Activated CD8-positive, alpha-beta memory T cell treated with anti-CD3 and anti-CD28 coated beads for 24 hours (primary cell): ENCODE measurements at regions not wholly inside any gene's neighbourhood (a gene's known extent, or its start where the extent isn't known, plus 50 kb on each side); places are given as distances from the start of the nearest gene placed in this dataset.

ENCODE experiments used
- DNase-seq: peaks from one replicate; pipeline ENCODE4 v3.0.0-alpha.2; 2020

- no peak for DNase-seq
Observed at GRCh38 chr10:8233049-8233448, 178.6 kb downstream of the GATA3 start.

- DNase-seq = no peak
Observed at GRCh38 chr10:8233832-8234259, 179.4 kb downstream of the GATA3 start.

- DNase-seq = no peak
Observed at GRCh38 chr10:8235253-8236027, 181.0 kb downstream of the GATA3 start.

GRCh38 chr10:8238986-8239385, 184.5 kb downstream of the GATA3 start:
- no peak for DNase-seq

- DNase-seq = no peak
Observed at GRCh38 chr10:8240861-8241260, 186.4 kb downstream of the GATA3 start.

- no peak for DNase-seq
Observed at GRCh38 chr10:8242295-8242872, 187.9 kb downstream of the GATA3 start.

DNA sequence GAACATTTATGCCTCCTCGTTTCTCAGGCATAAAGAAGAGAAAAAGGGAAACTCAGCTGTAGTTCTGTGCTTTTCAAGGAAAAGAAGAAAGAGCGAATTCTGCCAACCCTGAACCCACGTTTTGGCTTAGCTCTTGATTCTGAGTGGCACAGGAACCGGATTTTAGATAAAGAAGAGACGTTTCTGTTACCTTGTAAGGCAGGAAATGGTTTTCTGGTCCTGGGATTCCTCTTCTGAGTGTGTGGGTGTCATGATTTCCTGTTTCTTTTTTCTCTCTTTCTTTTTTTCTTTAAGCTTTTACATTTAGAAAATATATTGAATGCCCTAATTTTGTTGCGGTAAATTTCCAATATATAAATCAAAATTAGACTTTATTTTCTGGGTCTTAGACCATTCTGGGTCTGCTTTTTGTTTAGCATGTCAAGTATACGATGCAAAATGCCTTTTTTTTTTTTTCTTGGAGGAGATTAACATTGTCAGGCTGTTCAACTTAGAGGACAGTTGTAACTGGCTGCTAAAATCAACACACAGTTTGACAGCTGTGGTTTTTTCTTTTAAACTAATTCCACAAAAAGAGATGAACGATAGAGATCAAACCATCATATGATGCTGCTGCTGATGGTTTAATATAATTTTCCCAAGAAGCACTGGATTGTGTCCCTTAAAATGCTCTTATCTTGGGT, 190.8 kb downstream of the GATA3 start:
- no peak for DNase-seq

DNA sequence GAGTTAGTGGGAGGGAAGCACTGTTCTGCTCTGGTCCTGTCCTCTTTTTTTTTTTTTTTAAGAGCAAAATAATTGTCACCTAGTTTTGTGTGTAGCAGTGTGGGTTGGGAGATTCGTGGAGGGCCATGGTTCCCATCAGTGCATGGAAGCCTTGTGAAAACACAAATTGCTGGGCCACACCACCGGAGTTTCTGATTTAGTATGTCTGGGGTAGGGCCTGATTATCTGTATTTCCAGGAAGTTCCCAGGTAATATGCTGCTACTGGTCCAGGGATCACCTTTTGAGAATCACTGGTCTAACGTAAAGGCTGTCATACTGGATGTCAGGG, 191.3 kb downstream of the GATA3 start:
- DNase-seq = no peak

- DNase-seq = no peak
Observed at GRCh38 chr10:8246548-8246947, 192.1 kb downstream of the GATA3 start.

DNA sequence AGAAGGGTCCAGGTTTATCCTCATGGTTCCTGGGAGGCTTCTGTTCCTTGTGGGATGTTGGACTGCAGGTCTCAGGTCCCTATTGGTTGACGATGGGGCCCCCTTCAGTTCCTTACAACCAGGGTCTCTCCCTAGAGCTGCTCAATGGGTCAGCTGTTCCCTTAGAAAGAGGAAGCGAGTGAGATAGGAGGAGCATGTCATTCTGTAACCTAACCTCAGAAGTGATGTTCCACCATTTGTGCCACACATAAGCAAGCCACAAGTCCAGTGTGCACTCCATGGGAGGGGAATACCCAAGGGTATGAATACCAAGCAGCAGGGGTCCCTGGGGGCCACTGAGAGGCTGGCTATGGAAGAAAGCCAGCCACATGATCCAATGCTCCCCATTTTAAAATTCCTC, 192.7 kb downstream of the GATA3 start:
- DNase-seq = no peak

- DNase-seq = no peak
Observed at GRCh38 chr10:8248868-8249267, 194.4 kb downstream of the GATA3 start.

DNA sequence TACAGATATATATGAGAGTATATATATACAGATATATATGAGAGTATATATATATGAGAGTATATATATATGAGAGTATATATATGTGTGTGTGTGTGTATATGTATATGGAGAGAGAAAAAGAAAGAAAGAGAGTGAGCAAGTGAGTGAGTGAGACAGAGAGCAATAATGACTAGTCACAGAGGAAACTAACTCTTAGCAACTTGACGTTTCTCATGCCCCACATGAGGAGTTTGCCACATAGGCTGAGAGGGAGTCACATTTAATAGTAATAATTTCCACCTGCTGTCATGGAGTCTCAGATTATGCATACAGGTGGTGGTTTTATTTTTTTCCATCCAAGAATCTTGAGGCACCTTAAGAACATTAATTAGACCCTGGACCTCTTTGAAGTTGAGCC, 199.9 kb downstream of the GATA3 start:
- DNase-seq = no peak

GRCh38 chr10:8255301-8255700, 200.8 kb downstream of the GATA3 start:
- no peak for DNase-seq

DNA sequence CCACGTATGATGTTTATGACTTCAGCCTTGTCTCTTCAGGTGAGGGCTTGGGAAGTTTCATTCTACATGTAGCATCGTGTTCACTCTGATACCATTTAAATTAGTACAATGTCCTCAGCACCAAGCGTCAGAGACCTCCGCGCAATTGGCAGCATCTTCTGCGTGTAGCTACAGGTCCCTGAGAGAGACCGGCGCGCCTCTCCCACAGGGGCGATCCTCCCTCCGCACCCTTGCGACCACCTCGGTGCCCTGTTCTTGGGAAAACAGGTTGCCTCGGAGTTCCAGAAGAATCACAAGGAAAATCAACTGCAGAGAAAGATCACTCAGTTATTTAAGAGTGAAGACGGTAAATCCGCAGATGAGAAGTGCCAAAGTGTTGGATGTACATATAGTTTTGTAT, 206.2 kb downstream of the GATA3 start:
- no peak for DNase-seq

GRCh38 chr10:8262317-8262716, 207.8 kb downstream of the GATA3 start:
- no peak for DNase-seq

GRCh38 chr10:8269976-8270375, 215.5 kb downstream of the GATA3 start:
- no peak for DNase-seq

DNA sequence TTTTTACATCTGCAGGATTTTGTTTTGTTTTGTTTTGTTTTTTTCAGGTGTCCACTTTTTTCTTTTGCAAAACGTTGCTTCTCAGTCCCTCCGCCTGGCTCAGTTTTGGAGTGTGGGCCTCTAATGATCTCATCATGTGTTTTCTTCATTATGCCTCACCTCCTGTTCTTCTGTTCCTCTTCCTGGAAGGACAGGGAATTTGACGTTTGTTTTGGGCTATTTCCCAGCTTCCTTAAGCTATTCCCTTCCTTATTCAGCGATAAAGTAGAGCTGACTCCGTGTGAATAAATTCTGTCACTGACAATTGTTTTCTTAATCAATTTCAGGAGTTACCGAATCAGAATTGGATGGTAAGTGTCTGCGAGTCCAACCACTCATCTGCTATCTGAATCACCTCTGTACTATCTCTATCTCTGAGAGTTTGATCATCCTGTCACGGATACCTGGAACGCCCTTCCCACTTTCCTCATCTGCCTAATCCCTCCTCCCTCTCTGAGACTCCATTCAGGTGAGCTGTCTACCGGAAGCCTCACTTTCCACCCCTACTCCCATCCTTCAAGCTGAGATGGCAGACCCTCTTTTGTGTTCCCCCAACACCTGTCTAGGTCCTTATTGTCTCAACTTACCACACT, 218.4 kb downstream of the GATA3 start:
- DNase-seq = no peak

- no peak for DNase-seq
Observed at GRCh38 chr10:8273749-8274148, 219.3 kb downstream of the GATA3 start.

DNA sequence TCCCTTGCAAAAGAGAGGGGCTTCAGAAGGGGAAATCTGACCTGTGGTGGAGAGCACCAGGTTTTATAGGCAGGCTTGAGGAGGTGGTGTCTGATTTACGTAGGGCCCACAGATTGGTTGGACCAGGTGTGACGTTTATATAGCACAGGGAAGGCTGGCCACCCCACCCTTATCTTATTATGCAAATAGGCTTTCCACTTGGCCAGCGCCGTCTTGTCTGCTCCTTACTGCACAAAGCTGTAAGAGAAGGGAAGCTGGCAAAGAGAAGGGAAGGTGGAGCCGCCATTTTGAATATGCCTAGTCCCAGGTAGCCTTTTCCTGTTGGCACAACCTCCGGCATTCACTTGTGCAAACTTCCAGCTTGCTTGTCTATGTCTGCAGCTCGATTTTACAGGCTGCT, 221.4 kb downstream of the GATA3 start:
- DNase-seq = no peak

DNA sequence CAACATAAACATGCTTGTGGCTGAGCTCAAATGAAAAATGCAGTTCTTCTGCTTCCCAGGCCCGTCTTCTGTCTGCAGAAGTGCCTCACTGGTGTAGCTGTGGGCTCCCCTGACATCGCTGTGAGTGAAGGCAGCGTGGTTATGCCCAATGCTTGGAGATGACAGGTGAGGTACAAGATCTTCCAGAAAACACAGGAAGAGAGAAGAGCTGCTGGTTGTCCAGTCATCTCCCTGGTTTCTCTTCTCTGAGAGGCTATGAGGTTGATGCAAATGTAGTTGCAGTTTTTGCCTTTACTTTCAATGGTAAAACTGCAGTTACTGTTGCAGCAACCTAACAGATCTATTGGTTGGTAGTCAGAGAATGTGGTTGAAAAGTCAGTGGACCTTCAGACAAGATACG, 223.6 kb downstream of the GATA3 start:
- no peak for DNase-seq

DNA sequence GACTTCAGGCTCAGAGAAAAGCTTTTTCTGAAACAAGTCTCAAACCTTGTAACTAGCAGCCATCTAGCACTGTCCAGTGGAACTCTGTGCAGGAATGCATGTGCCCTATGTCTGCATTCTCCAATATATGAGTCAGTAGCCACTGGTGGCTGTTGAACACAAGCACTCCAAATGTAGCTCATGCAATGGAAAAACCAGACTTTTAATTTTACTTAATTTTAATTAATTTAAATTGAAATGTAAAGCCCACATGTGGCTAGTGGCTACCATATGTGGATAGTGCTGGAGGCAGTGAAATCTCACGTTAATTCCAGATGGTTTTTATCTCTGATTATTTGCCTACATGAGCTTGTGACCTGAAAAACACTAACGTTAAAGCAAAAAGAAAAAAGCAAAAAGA, 225.1 kb downstream of the GATA3 start:
- DNase-seq = no peak

- DNase-seq = no peak
Observed at GRCh38 chr10:8280946-8281345, 226.5 kb downstream of the GATA3 start.

GRCh38 chr10:8282340-8282739, 227.9 kb downstream of the GATA3 start:
- DNase-seq = no peak
